ENCODE measurements at regions not wholly inside any gene's neighbourhood (a gene's known extent, or its start where the extent isn't known, plus 50 kb on each side); places are given as distances from the start of the nearest gene placed in this dataset.

GRCh38 chr18:14943967-14944636 is 196.1 kb downstream of the ANKRD30B start:
- H3K9me3 ChIP-seq (ENCODE audit: insufficient read depth, low read length): no peaks in the 10 kb centered on the region
- H3K27ac ChIP-seq (ENCODE audit: low read depth, low read length): no peak overlapping the region
- no peaks in the 10 kb centered on the region for H3K9me2 ChIP-seq (replicated peaks; ENCODE audit: insufficient read depth, low read length)
- H3K9ac ChIP-seq (ENCODE audit: low read length): no peak overlapping the region
- H3K4me3 ChIP-seq (ENCODE audit: insufficient read depth, low read length, poor library complexity, severe bottlenecking): no peak overlapping the region
- no peaks in the 10 kb centered on the region for H3K79me2 ChIP-seq (ENCODE audit: insufficient read depth, low read length)
- no peak overlapping the region for H2AFZ ChIP-seq (ENCODE audit: low read depth, low read length, severe bottlenecking)
- no peak for TF ChIP-seq CTCF (IDR thresholded peaks at IDR 0.05; ENCODE audit: insufficient read depth, low read length, poor library complexity, severe bottlenecking)
- no peak for TF ChIP-seq EZH2phosphoT487 (conservative IDR thresholded peaks at IDR 0.05; ENCODE audit: low read length)
- H3K36me3 ChIP-seq (ENCODE audit: low read length): no peaks in the 10 kb centered on the region
- no peaks in the 10 kb centered on the region for H3F3A ChIP-seq (ENCODE audit: insufficient read depth)
- no peaks in the 10 kb centered on the region for H4K20me1 ChIP-seq (ENCODE audit: low read depth, low read length)
- H3K4me2 ChIP-seq (ENCODE audit: low read depth, low read length, poor library complexity, severe bottlenecking): no peak overlapping the region
- H3K27me3 ChIP-seq (ENCODE audit: low read length): no peaks in the 10 kb centered on the region

DNA sequence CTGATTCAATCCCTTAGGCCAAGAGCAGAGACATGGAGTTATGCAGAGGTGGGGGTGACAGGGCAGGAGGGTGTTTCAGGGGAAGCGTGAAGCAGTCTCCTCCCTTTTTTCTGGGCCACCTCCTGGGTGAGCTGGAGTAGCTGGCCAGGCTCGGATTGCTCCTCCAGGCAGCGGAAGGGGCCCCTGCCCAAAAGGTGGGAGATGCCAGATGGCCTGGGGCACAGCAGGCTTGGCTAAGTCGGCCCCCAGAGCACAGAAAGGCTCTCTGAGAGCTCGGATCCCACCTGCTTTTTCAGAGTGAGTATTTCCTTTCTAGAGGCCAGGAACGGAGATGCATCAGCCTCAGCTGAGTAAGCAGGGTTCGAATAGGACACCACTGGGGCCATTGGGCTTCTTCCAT is 196.9 kb downstream of the ANKRD30B start:
- Histone ChIP-seq H3K27ac (ENCODE audit: low read depth, low read length) (no peak overlapping the region), H3K9ac (ENCODE audit: low read length) (no peak overlapping the region), H3K9me2 (replicated peaks; ENCODE audit: insufficient read depth, low read length) (no peaks in the 10 kb centered on the region), H3K9me3 (ENCODE audit: insufficient read depth, low read length) (no peaks in the 10 kb centered on the region), H3K4me2 (ENCODE audit: low read depth, low read length, poor library complexity, severe bottlenecking) (no peak overlapping the region), H3K36me3 (ENCODE audit: low read length) (no peaks in the 10 kb centered on the region), H2AFZ (ENCODE audit: low read depth, low read length, severe bottlenecking) (no peak overlapping the region), H3F3A (ENCODE audit: insufficient read depth) (no peaks in the 10 kb centered on the region), H3K79me2 (ENCODE audit: insufficient read depth, low read length) (no peaks in the 10 kb centered on the region), H3K4me3 (ENCODE audit: insufficient read depth, low read length, poor library complexity, severe bottlenecking) (no peak overlapping the region), H4K20me1 (ENCODE audit: low read depth, low read length) (no peaks in the 10 kb centered on the region), H3K27me3 (ENCODE audit: low read length) (no peaks in the 10 kb centered on the region)
- TF ChIP-seq EZH2phosphoT487 (conservative IDR thresholded peaks at IDR 0.05; ENCODE audit: low read length) (no peak), CTCF (IDR thresholded peaks at IDR 0.05; ENCODE audit: insufficient read depth, low read length, poor library complexity, severe bottlenecking) (no peak)

GRCh38 chr18:14945286-14945685 is 197.3 kb downstream of the ANKRD30B start:
- TF ChIP-seq EZH2phosphoT487 (conservative IDR thresholded peaks at IDR 0.05; ENCODE audit: low read length): no peak
- no peak for TF ChIP-seq CTCF (IDR thresholded peaks at IDR 0.05; ENCODE audit: insufficient read depth, low read length, poor library complexity, severe bottlenecking)

More at GRCh38 chr18:14945286-14945685, 197.3 kb downstream of the ANKRD30B start:
- no peaks in the 10 kb centered on the region for H4K20me1 ChIP-seq (ENCODE audit: low read depth, low read length)
- H3K9me3 ChIP-seq (ENCODE audit: insufficient read depth, low read length): no peaks in the 10 kb centered on the region
- H3K27me3 ChIP-seq (ENCODE audit: low read length): no peaks in the 10 kb centered on the region
- no peak overlapping the region for H3K4me2 ChIP-seq (ENCODE audit: low read depth, low read length, poor library complexity, severe bottlenecking)
- H3K9me2 ChIP-seq (replicated peaks; ENCODE audit: insufficient read depth, low read length): no peaks in the 10 kb centered on the region
- H2AFZ ChIP-seq (ENCODE audit: low read depth, low read length, severe bottlenecking): no peak overlapping the region
- no peaks in the 10 kb centered on the region for H3F3A ChIP-seq (ENCODE audit: insufficient read depth)
- no peaks in the 10 kb centered on the region for H3K36me3 ChIP-seq (ENCODE audit: low read length)
- H3K4me3 ChIP-seq (ENCODE audit: insufficient read depth, low read length, poor library complexity, severe bottlenecking): no peak overlapping the region
- no peaks in the 10 kb centered on the region for H3K79me2 ChIP-seq (ENCODE audit: insufficient read depth, low read length)
- no peak overlapping the region for H3K27ac ChIP-seq (ENCODE audit: low read depth, low read length)
- no peak overlapping the region for H3K9ac ChIP-seq (ENCODE audit: low read length)
